ENCODE measurements at regions not wholly inside any gene's neighbourhood (a gene's known extent, or its start where the extent isn't known, plus 50 kb on each side); places are given as distances from the start of the nearest gene placed in this dataset.

GRCh38 chr10:4127518-4128315 is 342.7 kb upstream of the KLF6 start:
- no peak for DNase-seq (ENCODE audit: low read depth, low spot score)

GRCh38 chr10:4125776-4126175 is 340.8 kb upstream of the KLF6 start:
- DNase-seq (ENCODE audit: low read depth, low spot score), result no peak

GRCh38 chr10:4121502-4122380 is 336.7 kb upstream of the KLF6 start:
- DNase-seq (ENCODE audit: low read depth, low spot score), result no peak

- no peak for DNase-seq (ENCODE audit: low read depth, low spot score)
Measured at GRCh38 chr10:4120096-4120853, 335.3 kb upstream of the KLF6 start.

- DNase-seq (ENCODE audit: low read depth, low spot score), result no peak
Measured at GRCh38 chr10:4119107-4119506, 334.1 kb upstream of the KLF6 start.

- no peak for DNase-seq (ENCODE audit: low read depth, low spot score)
Measured at GRCh38 chr10:4117604-4118003, 332.6 kb upstream of the KLF6 start.

- peak; percentile 14 for DNase-seq (ENCODE audit: low read depth, low spot score)
Measured at GRCh38 chr10:4111643-4112042, 326.6 kb upstream of the KLF6 start.

- no peak for DNase-seq (ENCODE audit: low read depth, low spot score)
Measured at GRCh38 chr10:4109469-4109868, 324.5 kb upstream of the KLF6 start.

GRCh38 chr10:4108693-4109092 is 323.7 kb upstream of the KLF6 start:
- DNase-seq (ENCODE audit: low read depth, low spot score), result no peak

- no peak for DNase-seq (ENCODE audit: low read depth, low spot score)
Measured at GRCh38 chr10:4107285-4107851, 322.4 kb upstream of the KLF6 start.

GRCh38 chr10:4103603-4104002 is 318.6 kb upstream of the KLF6 start:
- no peak for DNase-seq (ENCODE audit: low read depth, low spot score)

GRCh38 chr10:4102802-4103344 is 317.9 kb upstream of the KLF6 start:
- no peak for DNase-seq (ENCODE audit: low read depth, low spot score)

GRCh38 chr10:4101918-4102654 is 317.1 kb upstream of the KLF6 start:
- no peak for DNase-seq (ENCODE audit: low read depth, low spot score)

GRCh38 chr10:4100380-4100779 is 315.4 kb upstream of the KLF6 start:
- DNase-seq (ENCODE audit: low read depth, low spot score), result no peak

- no peak for DNase-seq (ENCODE audit: low read depth, low spot score)
Measured at GRCh38 chr10:4099202-4099601, 314.2 kb upstream of the KLF6 start.

GRCh38 chr10:4095166-4095917 is 310.3 kb upstream of the KLF6 start:
- no peak for DNase-seq (ENCODE audit: low read depth, low spot score)

- DNase-seq (ENCODE audit: low read depth, low spot score), result no peak
Measured at GRCh38 chr10:4094751-4095150, 309.7 kb upstream of the KLF6 start.

GRCh38 chr10:4093438-4093837 is 308.4 kb upstream of the KLF6 start:
- DNase-seq (ENCODE audit: low read depth, low spot score), result peak; percentile 54

GRCh38 chr10:4088354-4089066 is 303.5 kb upstream of the KLF6 start:
- DNase-seq (ENCODE audit: low read depth, low spot score), result no peak

Measured in astrocyte of the hippocampus (primary cell).